ENCODE measurements at regions not wholly inside any gene's neighbourhood (a gene's known extent, or its start where the extent isn't known, plus 50 kb on each side); places are given as distances from the start of the nearest gene placed in this dataset.

DNA sequence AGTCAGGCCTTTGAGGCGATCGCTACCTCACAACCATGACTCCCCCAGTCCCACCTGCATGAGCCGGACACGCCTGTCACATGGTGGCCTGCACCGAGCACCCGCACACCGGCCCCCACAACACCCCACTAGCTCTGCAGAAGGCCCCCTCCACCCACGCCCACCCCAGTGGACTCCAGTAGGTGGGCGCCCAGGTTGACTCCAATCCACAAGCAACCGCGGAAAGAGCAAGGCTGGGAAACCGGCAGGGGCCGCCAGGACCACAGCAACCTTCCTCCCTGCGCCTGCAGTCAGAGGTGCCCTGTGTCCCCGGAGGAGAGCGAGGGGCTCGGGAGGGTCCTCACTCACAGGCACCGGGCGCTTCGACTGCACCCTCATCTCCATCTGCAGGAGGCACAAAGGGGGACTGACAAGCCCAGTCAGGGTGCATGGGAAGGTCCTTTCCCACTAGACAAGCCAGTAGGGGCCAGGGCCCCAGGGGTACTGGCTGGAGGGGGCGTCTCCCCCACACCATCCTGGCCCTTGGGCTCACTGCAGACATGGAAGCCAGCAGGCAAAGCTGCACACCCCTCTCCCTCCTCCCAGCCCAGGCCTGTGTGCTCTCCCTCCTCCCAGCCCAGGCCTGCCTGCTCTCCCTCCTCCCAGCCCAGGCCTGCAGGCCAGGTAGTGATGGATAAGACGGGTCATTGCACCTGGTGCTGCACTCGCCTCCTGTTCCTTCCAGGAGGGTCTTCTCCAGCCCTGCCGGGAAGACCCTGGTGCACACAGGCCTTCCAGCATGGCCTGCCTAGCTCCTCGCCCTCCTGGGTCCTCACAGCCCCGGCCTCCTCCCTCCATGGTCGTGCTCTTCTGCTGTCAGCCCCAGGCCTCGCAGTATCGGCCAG lies 137.2 kb downstream of the DLL1 start:
- TF ChIP-seq EZH2 (IDR thresholded peaks at IDR 0.05; ENCODE audit: insufficient read depth, poor library complexity, severe bottlenecking) (no peak), EZH2phosphoT487 (IDR thresholded peaks at IDR 0.05; ENCODE audit: insufficient read depth, low read depth) (no peak)
